Midbrain (tissue), 1 donor: ENCODE measurements at regions not wholly inside any gene's neighbourhood (a gene's known extent, or its start where the extent isn't known, plus 50 kb on each side); places are given as distances from the start of the nearest gene placed in this dataset.

Experiments used
- DNase-seq: peaks from one replicate; lab custom pipeline; 2025; lab: John Stamatoyannopoulos, UW

DNA sequence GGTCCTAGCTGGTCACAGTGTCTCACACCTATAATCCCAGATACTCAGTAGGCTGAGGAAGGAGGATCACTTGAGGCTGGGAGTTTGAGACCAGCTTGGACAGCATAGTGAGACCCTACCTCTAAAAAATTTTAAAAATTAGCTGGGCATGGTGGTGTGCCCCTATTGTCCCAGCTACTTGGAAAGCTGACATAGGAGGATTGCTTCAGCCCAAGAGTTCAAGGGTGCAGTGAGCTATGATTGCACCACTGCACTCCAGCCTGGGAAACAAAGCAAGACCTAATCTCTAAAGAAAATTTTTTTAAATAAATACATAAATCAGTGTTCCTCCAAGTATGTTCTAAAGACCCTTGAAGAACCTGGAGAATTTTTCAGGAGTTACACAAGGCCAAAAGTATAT is 50.6 kb upstream of the GNAO1 start:
- no peak for DNase-seq

DNA sequence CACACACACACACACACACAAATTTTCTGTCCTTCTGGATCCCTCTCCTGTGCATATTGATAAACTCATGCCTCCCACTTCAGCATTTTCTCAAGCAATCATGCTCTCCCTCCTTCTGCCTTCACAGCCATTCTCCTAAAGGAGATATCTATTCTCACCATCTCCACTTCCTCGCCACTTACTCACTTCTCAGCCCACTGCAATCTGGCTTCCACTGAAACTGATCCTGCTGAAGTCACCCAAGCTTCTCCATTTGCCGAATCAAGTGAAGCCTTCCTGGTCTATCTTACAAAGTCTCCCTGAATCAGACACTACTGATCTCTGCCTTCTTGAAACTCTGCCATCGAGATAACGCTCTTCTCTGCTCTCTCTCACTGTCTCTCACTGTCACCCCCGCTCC is 54.0 kb upstream of the GNAO1 start:
- DNase-seq, result no peak

DNA sequence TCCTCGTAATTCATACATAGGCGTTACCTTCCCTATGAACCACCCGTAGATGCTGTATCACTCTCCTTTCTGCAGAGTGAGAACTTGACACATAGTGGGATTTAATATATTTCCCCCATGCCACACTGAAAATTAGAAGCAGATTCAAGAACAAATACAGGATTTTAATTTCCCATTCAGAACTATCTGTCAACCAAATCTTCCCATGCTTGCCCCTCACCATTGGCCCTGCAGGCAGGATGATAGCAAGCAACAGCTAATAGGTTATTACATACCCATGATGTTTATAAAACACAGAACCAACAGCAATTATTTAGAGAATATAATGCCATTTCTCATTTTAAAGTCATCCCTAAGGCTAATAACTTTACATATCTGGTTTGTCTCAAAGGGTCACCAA is 55.0 kb upstream of the GNAO1 start:
- no peak for DNase-seq

DNA sequence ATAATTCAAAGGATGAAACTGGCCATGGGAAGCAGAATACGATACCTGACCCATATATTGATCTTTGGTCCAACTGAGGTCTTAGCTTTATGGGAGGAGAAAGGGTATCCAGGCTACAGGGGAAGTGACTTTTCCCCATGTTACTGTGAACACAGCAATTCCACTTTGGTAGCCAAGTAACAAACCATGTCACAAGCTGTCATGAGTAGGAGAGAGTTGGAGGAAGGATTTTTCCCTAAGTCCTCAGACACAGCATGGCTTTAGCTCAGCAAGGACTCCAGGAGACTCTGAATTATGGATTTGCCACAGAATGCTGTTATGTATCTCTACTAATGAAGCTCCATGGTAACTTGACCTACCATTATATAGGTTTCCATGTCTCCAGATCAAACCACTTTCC is 56.5 kb upstream of the GNAO1 start:
- no peak for DNase-seq

DNA sequence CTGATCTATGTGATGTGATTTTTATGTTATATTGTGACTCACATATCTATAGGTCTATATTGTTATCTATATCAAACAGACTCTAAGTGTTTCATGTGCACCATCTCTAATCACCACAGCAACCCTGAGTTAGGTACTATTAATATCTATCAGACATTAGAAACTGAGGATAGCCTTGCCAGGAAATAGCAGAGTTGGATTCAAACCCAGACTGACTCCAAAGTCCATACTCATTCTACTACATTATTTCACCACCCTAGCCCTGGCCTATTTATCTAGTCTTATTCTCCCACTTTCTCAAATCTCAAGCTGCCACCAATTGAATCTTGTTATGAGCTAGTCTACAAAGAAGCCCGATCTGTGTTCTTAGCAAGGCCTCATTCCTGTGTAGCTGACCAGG is 65.4 kb upstream of the GNAO1 start:
- DNase-seq, result no peak

DNA sequence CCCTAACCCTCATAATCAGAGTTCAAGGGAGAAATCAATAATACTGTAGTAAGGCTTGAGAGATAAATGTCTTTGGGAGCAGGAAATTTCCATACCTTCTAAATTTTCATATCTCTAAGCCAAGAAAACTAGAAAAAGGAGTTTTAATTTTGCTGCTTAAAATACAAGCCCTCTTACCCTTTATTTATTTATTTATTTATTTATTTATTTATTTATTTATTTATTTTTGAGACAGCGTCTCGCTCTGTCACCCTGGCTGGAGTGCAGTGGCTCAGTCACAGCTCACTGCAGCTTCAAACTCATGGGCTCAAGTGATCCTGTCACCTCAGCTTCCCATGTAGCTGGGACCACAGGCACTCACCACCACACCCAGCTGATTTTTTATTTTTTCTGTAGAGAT is 69.0 kb upstream of the GNAO1 start:
- no peak for DNase-seq

DNA sequence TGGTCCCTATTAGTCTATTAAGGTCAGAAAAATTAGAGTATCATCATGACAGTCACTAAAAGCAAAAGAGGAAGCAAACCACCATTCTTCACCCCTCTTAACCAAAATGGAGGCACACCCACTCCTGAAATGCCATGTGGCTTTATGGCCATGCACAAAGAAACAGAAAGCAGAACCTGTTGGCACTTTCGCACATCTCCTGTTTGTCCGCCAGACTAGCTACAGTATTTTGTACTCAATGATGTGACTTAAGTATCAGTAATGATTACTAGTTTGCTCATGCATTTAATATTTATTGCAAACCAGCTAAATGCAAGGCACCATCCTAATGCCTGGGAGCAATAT is 70.2 kb upstream of the GNAO1 start:
- no peak for DNase-seq

DNA sequence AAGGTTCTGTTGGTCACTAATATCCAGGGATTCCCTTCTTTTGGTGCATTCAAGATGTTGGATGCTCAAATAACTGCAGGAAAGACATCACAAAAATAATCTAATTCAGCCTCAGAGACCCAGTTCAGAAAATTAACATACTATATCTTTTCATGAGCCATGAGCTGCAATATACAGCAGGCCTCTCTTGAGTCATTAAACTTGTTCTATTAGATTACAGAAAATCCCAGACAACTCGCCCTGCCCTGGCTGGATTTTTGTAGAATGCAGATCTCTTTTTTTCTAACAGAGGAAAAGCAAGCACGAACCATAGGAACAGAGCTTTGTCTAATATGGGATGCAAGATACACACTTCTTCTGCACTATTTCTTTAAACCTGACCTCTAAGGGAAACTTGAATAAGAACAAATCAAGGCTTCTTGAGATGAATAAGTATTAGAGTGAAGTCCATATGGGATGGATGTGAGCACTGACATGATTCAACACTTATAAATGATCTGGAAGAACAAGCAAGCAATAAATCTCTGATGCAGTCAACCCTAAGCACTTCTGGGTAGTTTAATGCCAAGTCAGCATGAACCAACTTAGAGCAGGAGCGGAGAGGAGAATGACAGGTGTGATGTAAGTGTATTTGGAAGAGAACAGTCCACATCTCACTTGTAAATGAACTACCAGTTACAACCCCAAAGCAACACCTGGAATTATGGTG is 70.7 kb upstream of the GNAO1 start:
- no peak for DNase-seq

DNA sequence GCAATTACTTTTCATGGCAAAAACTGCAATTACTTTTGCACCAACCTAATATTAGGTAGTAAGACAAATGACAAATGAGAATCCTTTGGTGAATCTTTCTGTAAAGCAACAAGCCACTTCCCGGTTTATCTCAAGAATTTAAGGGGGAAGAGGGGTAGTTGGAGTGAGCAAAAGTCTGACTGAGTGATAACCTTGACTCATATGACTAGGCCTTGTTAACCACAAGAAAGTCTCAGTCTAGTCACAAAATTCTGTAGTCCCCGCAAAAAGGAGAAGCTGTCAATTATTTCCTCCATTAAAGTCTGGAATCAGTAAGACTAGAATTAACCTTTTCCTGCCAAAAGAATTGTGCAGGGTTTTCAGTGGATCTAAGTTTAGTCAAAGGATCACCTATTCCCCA is 72.2 kb upstream of the GNAO1 start:
- DNase-seq, result no peak

DNA sequence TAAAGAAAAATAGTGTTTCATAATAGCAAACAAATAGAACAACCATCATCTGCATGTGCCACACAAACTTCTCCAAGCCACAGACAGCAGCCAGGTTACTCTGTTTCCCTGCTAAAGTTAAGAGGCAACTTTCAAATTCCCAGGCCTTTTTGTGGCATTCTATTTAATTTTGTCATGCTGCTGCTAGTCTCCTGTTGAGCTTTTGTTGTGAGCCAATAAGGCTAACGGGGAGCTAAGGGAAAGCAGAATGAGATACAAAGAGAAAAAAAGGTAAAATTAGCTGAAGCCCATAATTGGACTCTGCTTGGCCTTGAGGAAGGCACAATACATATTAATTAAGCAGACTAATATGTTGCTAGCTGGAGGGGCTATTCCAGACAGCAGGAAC is 74.7 kb upstream of the GNAO1 start:
- no peak for DNase-seq

DNA sequence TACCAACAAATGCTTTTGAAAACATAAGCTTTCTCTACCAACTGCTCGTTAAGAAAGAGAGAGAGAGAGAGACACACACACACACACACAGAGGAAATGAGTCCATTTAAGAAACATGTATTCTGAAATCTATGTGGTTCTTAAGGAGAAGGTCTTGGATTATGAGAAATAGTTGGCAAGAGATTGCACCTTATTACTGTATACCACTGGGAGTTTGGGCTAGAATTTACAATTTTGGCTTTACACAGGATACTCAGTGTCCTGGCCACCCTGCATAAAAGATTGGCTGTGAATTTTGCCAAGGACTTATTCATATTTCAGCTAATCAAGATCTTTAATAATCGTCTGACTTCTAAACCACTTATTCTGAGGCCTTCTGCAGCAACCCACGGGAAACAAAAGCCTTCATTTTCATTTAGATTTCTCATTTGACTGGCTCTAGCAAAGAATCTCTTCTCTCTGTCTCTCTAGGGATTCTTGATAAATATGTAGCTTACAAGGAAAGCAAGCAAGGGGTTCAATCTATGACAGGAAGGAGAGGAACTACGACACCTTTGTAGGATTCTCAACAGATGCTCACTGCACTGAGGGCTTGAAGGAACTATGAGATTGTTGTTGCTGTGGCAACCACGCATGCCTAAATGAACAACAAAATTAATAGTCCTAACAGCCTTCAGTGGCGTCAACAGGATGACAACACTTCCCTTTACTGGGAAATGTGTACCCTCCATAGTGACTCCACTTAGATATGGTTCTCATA is 75.3 kb upstream of the GNAO1 start:
- DNase-seq, result no peak

DNA sequence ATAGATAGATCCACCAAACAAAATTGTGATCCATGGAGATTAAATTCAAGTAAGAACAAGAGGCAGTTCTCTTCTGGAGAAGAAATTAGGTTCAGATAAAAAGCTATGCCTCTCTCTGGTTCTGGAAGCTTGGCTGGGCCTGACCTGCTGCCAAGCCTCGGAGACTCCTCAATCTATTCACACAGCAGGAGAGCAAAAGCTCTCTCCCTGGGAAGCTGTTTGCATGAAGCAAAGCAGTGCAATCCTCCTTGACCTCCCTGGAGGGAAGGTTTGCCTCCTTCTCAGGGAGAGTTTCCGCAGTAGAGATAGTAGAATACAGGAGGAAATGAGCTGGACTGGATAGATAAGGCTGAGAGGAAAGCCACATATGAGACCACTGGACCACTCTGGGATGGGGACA is 78.1 kb upstream of the GNAO1 start:
- DNase-seq, result no peak

DNA sequence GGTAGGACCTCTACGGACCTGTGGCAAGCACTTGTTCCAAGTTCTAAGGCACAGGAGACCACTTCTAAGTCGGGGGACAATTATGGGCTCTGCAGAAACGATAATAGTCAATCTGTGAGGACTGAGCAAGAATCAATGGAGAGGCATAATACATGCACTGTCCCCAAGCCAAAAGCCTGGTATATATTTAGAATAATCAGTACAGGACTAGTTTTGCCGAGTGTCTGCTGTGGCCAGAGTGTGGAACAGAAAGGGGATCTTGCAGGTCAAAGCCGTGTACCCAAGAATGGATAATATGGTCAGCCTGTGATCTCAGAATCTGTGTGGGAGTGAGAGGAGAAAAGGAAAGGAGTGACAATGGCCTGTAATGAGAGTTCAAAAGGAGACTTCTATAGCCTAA is 80.2 kb upstream of the GNAO1 start:
- no peak for DNase-seq

DNA sequence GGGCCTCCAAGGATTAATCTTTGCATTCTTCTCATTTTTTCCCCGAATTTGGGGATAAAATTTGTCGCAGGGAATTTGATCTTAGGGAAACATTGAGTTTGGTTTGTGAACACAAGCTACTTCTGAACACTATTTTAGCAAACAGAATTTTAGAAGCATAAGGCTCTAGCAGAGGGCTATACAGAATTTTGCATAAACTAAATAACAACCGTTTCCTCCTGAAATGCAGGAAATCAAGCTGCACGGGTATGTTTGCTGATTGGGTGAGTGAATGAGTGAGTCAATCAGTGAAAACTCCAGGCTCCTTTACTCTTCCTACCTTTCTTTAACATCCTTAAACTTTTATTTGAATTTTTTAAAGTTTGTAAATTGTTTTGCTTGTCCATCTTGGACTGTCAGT is 81.3 kb upstream of the GNAO1 start:
- DNase-seq, result no peak

DNA sequence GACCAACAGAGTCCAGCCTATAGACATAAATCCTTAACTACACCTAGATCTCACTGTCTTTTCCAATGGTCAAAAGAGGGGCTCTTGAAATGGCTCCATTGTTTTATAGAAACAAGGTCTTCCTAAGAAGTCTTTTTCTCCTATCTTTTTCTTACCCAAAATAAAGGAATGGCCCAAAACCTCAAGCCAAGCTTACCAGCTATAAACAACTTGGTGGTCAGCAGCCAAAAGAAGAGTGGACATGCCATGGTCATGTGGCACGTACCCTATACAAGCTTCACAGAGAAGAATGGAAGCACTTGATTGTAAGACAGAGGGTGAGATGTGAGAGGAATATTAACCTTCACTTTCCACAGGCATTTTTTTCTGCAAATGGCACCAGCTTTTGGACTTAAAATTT is 82.1 kb upstream of the GNAO1 start:
- DNase-seq, result peak; percentile 32

DNA sequence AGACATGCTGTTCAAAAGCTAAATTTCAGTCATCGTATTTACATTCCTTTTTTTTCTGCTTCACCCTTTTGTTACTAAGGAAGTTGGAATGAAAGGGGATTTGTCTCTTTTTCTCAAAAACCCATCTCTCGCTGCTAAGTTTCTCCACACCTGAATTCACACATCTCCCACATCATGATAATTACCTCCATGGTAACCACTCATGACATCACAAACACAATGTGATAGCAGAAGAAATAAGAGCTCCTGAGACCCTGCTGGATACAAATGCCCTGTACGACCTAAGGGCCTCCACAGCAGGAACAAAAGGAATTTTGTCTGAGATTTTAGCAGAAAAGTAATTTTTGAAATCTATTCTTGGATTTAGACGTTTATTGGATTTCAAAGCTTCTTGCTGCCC is 82.6 kb upstream of the GNAO1 start:
- no peak for DNase-seq

DNA sequence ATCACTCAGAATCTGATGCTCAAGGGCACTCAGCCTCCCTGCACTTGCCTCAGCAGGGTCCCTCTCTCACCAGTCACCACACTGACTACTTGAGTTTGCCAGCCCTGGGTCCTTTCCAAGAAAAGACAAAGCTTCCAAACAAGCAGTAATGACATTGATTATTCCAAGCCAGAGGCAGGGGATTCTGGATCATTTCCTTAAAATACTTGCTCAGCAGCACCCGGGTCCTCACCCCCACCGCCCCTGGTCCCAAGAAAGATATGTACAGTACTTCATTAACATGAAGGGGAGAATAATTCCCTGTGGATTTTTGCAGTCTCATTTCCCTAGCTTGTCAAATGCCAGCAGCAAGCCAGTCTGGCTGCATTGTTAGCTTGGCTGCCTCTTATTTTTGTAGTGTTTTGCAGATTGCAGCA is 83.2 kb upstream of the GNAO1 start:
- peak; percentile 77 for DNase-seq

DNA sequence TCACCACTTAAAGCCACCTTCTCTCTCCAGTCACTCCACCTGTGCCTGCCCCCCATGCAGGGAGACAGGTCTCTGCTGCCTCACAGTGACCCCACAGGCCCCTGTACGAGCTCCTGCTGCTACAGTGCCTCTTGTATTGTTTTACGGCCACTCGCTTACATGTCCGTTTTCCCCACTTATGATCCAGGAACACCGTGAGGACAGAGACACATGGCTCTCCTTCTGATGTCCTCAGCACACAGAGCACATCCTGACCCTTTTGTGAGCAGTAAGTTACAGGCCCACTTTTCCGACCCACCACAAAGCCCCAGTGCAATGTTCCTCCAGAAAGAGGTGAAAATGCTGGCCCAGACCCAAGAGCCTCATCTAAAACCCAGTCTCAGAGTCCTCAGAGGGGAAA is 84.8 kb upstream of the GNAO1 start:
- DNase-seq, result no peak

DNA sequence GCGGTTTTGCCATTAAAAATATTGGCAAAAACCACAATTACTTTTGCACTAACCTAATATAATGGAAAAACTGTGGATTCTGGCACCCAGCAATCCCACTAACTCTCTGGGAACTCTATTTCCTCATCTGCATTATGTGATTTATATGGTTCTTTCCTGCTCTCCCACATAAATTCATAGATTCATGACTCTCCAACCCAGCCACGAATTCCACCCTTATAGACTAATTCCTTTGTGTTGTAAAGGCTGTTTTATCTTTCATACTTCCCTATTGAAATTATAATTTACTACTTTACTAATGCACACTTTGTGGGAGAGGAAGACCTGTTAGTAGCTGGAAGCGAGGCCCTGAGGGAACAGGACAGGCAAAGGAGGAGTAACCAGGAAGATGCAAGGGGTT is 88.4 kb upstream of the GNAO1 start:
- no peak for DNase-seq

DNA sequence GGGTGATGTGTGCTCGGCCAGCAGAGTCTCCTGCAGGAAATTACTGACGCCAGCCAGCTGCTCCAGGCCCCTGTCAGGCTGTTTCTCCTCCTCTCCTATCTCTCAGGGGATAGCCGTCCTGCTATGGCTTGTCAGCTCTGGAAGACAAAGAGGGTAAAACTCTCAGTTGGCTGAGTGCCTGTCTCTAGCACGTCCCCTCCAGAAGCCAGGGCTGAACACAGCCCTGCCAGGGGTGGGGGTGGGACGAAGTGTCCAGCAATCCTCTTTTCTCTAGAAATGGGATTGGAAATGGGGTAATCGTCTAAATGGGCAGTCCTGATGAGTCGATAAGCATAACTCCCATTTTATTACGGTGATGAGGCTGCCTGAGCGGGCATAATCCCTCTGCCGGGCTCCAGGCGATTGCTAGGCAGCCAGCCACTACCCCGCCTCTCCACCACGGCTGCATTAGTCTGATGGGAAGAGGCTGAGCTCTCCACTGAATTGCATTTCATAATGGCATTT is 89.1 kb upstream of the GNAO1 start:
- DNase-seq, result peak; percentile 68

DNA sequence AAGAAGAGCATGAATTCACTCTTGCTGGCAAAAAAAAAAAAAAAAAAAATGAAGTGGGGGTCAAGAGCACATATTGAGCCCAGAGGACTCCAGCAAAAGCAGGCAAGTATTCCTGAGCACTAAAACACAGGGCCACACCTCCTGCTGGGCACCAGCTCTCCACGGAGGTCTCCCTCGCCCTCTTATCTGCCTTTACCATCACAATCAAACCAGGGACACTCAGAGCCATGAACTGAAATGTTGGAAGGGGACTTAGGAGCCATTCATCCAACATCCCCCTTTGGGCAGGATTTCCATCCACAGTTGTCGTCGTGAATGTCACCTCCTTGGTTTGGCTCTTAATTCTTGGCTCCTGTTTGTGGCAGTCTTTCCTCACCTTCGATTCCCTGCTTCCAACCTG is 89.8 kb upstream of the GNAO1 start:
- no peak for DNase-seq

DNA sequence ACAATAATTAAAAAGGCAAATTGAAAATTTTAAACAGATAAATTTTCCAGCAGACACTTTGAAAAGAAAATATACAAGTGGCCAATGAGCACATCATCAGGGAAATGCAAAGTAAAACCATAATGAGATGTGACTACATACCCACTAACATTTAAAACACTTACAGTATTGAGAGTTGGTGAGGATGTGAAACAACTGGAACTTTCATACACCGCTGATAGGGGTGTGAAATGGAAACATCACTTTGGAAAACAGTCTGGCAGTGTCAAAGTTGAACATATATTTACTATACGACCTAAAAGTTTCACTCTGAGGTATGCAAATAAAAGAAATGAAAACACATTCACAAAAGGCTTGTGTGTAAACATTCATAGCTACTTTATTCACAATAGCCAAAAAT is 94.0 kb upstream of the GNAO1 start:
- no peak for DNase-seq

DNA sequence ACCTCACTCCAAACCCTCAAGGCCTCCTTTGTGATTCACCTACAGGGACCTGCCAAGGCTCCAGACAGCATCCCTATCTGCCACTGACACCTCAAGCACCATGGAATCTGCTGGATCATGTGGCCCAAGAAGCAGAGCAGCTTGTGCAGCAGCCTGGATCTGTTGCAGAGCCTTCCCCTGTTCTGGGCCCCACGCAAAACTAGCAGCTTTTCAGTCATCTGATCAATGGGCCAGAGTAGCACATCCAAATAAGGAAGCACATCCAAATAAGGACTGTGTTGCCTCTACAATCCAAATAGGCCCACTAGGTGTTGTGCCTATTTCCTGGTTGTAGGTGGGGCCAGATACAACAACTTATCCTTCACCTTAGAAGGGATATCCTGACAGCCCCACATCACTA is 97.1 kb upstream of the GNAO1 start:
- no peak for DNase-seq

DNA sequence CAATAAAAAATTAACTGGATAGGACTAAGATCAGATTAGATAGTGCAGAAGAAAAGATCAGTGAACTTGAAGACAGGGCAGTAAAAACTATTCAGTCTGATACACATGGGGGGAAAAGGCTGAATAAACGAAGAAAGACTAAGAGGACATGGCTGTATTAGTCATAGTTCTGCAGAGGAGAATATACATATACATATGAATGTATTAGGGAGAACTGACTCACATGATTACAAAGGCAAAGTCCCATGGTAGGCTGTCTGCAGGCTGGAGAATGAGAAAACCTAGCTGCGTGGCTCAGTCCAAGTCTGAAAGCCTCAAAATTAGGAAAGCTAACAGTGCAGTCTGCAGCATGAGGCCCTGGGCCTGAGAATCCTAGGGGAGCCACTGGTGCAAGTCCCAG is 98.2 kb upstream of the GNAO1 start:
- DNase-seq, result no peak
